Colon (tissue), 2 donors: ENCODE measurements at regions not wholly inside any gene's neighbourhood (a gene's known extent, or its start where the extent isn't known, plus 50 kb on each side); places are given as distances from the start of the nearest gene placed in this dataset.

Experiments used
- FAIRE-seq: peaks from 2 replicates; lab custom pipeline; 2012; peaks lifted over from hg19 to GRCh38; lab: Jason Lieb, UNC
- donor health status: control.
- donor health status: control.

GRCh38 chr7:22911889-22912288 is 89.2 kb upstream of the TOMM7 start:
- no peak for FAIRE-seq

DNA sequence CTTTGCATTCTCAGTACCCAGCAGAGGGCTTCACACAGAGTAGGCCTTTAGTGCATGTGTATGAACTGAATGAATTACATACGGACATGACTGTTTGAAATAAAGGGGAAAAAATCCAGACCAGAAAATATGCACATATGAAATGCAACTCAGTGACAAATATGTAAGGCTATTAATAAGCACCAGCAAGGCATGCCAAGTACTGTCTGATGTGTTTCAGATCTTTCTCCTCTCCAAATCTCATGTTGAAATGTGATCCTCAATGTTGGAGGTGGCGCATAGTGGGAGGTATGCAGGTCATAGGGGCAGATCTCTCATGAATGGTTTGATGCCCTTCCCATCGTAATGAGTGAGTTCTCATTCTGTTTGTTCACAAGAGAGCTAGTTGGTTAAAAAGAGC is 87.3 kb upstream of the TOMM7 start:
- no peak for FAIRE-seq

DNA sequence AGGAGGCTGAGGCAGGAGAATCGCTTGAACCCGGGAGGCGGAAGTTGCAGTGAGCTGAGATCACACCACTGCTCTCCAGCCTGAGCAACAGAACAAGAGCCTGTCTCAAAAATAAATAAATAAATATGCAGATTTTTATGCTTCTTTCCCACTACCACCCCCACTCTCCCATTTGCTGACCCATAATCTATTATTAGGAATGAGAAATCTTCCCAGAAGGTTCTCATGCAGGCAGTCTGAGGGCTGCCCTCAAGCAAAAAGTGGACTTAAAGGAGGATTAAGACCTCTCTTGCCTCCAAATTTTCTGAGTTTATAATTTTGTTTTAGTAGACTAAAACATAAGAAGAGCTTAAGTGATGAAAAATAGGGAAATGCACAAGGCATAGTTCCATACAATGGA is 85.2 kb upstream of the TOMM7 start:
- FAIRE-seq, result no peak

GRCh38 chr7:22900784-22901183 is 78.1 kb upstream of the TOMM7 start:
- FAIRE-seq, result no peak

DNA sequence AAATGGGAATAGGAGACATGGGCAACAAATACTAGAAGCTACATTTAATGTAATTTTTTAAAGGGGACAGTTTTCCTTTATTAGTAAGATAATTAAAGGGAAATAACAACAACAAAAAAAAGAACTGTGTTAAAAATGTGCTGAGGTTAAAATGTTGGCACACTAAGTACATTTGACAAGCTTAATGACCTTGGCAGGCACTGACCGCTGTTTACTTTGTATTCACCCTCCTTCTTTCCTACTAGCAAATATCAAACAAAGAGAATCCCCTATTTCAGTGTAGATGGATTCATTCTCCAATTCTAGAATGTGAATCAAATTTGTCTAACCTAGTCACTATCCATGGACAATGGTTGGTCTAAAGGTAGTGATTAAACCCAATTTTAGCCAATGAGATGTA is 77.5 kb upstream of the TOMM7 start:
- FAIRE-seq, result no peak

- no peak for FAIRE-seq
These were observed 74.3 kb upstream of the TOMM7 start for GRCh38 chr7:22896917-22897316.

DNA sequence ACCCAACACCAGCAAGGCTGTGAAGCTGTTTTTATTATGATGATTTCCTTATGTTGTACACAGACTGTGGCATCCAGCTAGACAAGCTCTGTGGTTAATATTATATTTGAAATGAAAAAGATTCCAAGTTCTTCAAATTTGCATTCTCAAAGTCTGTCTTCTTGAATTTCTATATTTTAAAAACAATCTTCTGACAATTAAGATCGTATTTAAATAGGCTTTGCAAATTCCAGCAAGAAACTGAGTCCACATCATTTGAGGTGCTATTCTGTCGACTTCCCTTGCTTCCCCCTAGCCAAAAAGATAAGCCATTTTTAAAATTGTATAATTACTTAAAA is 73.1 kb upstream of the TOMM7 start:
- no peak for FAIRE-seq

DNA sequence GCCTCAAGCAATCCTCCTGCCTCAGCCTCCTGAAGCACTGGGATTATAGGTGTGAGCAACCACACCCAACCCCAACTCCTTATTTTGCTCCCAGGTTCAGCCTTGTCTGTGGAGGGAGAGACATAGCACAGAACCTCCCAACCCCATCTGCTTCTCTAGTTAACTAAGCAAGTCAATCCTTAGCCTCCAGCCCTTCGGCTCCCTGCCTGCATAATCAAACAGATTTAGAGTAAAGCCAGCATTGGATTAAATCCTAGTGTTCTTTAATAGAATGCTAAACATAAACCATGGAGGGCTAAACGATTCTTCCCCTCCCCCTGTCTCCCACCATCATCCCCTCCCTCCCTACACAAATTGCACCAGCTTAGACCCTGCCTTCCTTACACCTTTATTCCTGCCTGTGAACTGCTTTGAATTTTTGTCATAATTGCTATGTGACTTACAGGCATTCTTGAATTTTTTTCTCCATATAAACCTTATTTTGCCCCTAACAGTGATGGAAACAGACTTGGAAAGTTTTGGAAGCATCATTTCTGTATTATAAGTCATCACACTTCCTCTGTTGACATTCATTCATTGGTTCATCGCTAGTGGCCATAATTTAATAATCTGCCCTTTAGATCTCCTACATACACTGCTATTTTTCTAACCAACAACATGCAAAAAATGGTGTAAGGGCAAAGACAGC is 72.6 kb upstream of the TOMM7 start:
- no peak for FAIRE-seq

DNA sequence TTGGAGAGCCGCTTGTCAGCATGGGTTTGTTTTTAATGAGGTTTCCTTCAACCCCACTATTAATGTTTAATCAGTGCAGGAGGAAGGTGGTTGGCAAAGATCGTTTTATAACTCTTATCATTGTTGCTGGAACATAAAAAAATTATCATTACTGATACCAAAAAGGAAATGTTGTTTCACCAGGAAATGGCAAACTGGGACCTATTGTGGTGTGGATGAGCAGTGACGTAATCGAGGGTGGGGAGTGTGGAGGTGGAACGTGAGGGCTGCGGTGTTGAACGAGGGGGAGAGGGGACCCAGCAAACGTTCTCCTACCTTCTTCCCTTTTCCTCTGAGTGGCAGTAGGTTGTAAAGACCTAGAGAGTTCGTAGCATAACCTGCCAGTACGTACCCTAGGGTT is 71.9 kb upstream of the TOMM7 start:
- no peak for FAIRE-seq

GRCh38 chr7:22890773-22891172 is 68.1 kb upstream of the TOMM7 start:
- no peak for FAIRE-seq

DNA sequence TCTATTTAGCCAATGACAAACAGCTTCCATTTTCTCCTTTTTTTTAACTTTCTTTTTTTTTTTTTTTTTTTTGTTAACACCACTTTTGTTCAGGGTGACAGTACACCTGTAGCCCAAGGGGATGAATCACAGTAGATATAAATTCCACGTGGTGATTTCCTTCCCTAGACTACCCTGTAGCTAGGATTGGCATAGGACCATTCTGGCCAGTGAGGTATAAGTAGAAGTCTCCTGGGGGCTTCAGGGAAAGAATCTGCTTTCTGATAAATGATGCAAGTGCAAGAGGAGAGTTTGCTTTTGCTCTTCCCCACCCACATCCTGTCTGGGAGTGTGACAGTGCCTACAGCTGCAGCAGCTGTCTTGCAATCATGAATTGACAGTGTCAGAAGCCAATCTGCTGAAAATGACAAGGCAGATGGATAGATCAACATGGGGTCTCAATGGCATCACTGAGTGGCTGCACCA is 63.2 kb upstream of the TOMM7 start:
- FAIRE-seq, result no peak

GRCh38 chr7:22884911-22885788 is 62.5 kb upstream of the TOMM7 start:
- no peak for FAIRE-seq

GRCh38 chr7:22882106-22882505 is 59.5 kb upstream of the TOMM7 start:
- no peak for FAIRE-seq

GRCh38 chr7:22879709-22880306 is 57.2 kb upstream of the TOMM7 start:
- FAIRE-seq, result no peak

DNA sequence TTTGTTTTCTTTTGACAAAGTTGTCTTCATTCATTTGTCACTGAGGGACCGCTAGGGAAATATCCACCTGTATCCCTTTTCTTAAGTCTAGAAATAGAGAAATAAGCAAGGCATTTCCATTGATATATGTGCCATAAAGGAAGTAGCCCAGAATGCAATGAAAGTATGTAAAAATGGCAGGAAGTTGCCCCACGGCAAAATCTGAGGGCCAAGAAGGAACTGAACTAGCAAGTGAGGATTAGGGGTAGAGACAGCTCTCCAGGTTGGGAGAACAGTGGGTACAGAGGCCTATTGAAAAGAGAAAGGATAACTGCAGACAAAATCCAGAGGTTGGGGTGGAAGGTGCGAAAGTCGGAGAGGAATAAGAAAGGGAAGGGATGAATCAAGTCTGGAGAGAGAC is 56.6 kb upstream of the TOMM7 start:
- no peak for FAIRE-seq

GRCh38 chr7:22876986-22877729 is 54.5 kb upstream of the TOMM7 start:
- no peak for FAIRE-seq

GRCh38 chr7:22875470-22875869 is 52.8 kb upstream of the TOMM7 start:
- no peak for FAIRE-seq

GRCh38 chr7:22874904-22875303 is 52.3 kb upstream of the TOMM7 start:
- FAIRE-seq, result no peak
